GM12878 (cell line): ENCODE measurements at regions not wholly inside any gene's neighbourhood (a gene's known extent, or its start where the extent isn't known, plus 50 kb on each side); places are given as distances from the start of the nearest gene placed in this dataset.

ENCODE experiments used
- ATAC-seq: fragments of 200-7000 bp; cut with Tn5 transposase; 3 replicates; pipeline ENCODE4 v1.9.1; 2020; ENCODE audit warnings: mild to moderate bottlenecking, moderate library complexity
- BruUV-seq: library from RNA; stranded (reverse); fragments of 400-500 nt; replicated peaks from 2 replicates; lab custom pipeline; 2021; lab: Mats Ljungman, UMichigan
- CTCF ChIA-PET: fragments of 300-600 bp; sonication (Branson Sonifier 250); formaldehyde crosslinking; extraction: SDS; loops from one replicate; lab custom pipeline; 2021; ENCODE audit warnings: inconsistent platforms; lab: Yijun Ruan, JAX
- POLR2A ChIA-PET: fragments of 350-600 bp; formaldehyde crosslinking; extraction: SDS; loops from one replicate; lab custom pipeline; 2021; ENCODE audit warnings: inconsistent platforms; lab: Charles Lee
- RAD21 ChIA-PET: fragments of 300-600 bp; sonication (Branson Sonifier 250); formaldehyde crosslinking; loops from one replicate; lab custom pipeline; 2023; ENCODE audit warnings: antibody characterized with exemption; ENCODE audit not compliant: unreplicated experiment; lab: Charles Lee
- SMC1A ChIA-PET: fragments of 300-600 bp; sonication (Branson Sonifier 250); formaldehyde crosslinking; loops from one replicate; lab custom pipeline; 2023; ENCODE audit not compliant: unreplicated experiment, uncharacterized antibody; lab: Charles Lee
- DNase-seq: peaks from one replicate; pipeline ENCODE4 v3.0.0-alpha.2; 2011; ENCODE audit warnings: low read depth, low spot score
- FAIRE-seq: peaks from 3 replicates; lab custom pipeline; 2011; peaks lifted over from hg19 to GRCh38; lab: Jason Lieb, UNC
- H2AFZ ChIP-seq: 2 replicates; pipeline ENCODE4 v1.6.0; 2011; ENCODE audit warnings: low read depth, low read length, control low read depth; ENCODE audit not compliant: control insufficient read depth
- H3K27ac ChIP-seq: 2 replicates; pipeline ENCODE4 v1.5.1; 2011; ENCODE audit warnings: control low read depth; ENCODE audit not compliant: control insufficient read depth, insufficient read depth
- H3K27me3 ChIP-seq, 2 experiments: replicated peaks in 1 of 2; 2 replicates each; pipeline versions ENCODE4 v1.6.0 to v1.6.1; 2011; ENCODE audit warnings: low read length in 1 of 2; ENCODE audit not compliant: control insufficient read depth in 2 of 2, insufficient read depth in 2 of 2
- H3K36me3 ChIP-seq, 2 experiments: 2 replicates each; pipeline ENCODE4 v1.5.1; 2011; ENCODE audit warnings: low read length in 1 of 2; ENCODE audit not compliant: control insufficient read depth in 2 of 2, insufficient read depth in 2 of 2
- H3K4me1 ChIP-seq: 2 replicates; pipeline ENCODE4 v1.6.1; 2011; ENCODE audit warnings: mild to moderate bottlenecking, low read length, moderate library complexity, mixed read lengths; ENCODE audit not compliant: control insufficient read depth, insufficient read depth
- H3K4me2 ChIP-seq: 2 replicates; pipeline ENCODE4 v1.6.0; 2011; ENCODE audit warnings: control low read depth; ENCODE audit not compliant: control insufficient read depth, insufficient read depth
- H3K4me3 ChIP-seq: fragments of 200-600 bp; sonication (generic); 2 replicates; pipeline ENCODE4 v1.5.1; 2016
- H3K79me2 ChIP-seq: 2 replicates; pipeline ENCODE4 v1.6.0; 2011; ENCODE audit warnings: low read length; ENCODE audit not compliant: control insufficient read depth, insufficient read depth
- H3K9ac ChIP-seq: 2 replicates; pipeline ENCODE4 v1.8.0; 2011; ENCODE audit warnings: low read length, control low read depth, mixed read lengths; ENCODE audit not compliant: control insufficient read depth, insufficient read depth
- H3K9me3 ChIP-seq: replicated peaks from 3 replicates; pipeline ENCODE4 v1.5.1; 2011; ENCODE audit warnings: mild to moderate bottlenecking, low read length; ENCODE audit not compliant: control insufficient read depth, insufficient read depth
- H4K20me1 ChIP-seq: 2 replicates; pipeline ENCODE4 v1.6.0; 2011; ENCODE audit not compliant: control insufficient read depth, insufficient read depth
- ATF7 ChIP-seq: fragments of 450-650 bp; IDR thresholded peaks from 2 replicates; pipeline ENCODE4 v1.6.1; 2016; ENCODE audit warnings: low read depth, mild to moderate bottlenecking
- BMI1 ChIP-seq: fragments of 450-650 bp; IDR thresholded peaks from 2 replicates; pipeline ENCODE4 v1.6.1; 2016; ENCODE audit warnings: mild to moderate bottlenecking, moderate library complexity, borderline replicate concordance
- ETV6 ChIP-seq, 2 experiments: fragments of 450-650 bp in 1 of 2; IDR thresholded peaks in 1 of 2; conservative IDR thresholded peaks in 1 of 2; 2 replicates each; pipeline ENCODE4 v1.6.1; 2014; ENCODE audit warnings: antibody characterized with exemption in 1 of 2, borderline replicate concordance in 1 of 2, low read depth in 1 of 2, mild to moderate bottlenecking in 1 of 2, moderate library complexity in 1 of 2
- EZH2 ChIP-seq: IDR thresholded peaks from 2 replicates; pipeline ENCODE4 v1.6.1; 2012; ENCODE audit warnings: low read depth, mild to moderate bottlenecking, control low read depth, inconsistent platforms, low read length, borderline replicate concordance; ENCODE audit not compliant: control insufficient read depth
- FOXM1 ChIP-seq: IDR thresholded peaks from 2 replicates; pipeline ENCODE4 v1.6.1; 2012; ENCODE audit warnings: low read depth, mild to moderate bottlenecking, inconsistent platforms, low read length, moderate library complexity
- HCFC1 ChIP-seq: fragments of 150-350 bp; IDR thresholded peaks from 2 replicates; pipeline ENCODE4 v1.6.1; 2014; ENCODE audit warnings: low read length
- MYC ChIP-seq: IDR thresholded peaks from 2 replicates; pipeline ENCODE4 v1.6.1; 2011; ENCODE audit warnings: mild to moderate bottlenecking, low read length, moderate library complexity, inconsistent platforms; ENCODE audit not compliant: insufficient read depth, insufficient replicate concordance, insufficient read length, severe bottlenecking
- RB1 ChIP-seq: fragments of 450-650 bp; formaldehyde crosslinking; IDR thresholded peaks from 2 replicates; pipeline ENCODE4 v1.6.1; 2017; ENCODE audit warnings: mild to moderate bottlenecking, borderline replicate concordance
- RBBP5 ChIP-seq: fragments of 200-600 bp; sonication (generic); conservative IDR thresholded peaks from 2 replicates; pipeline ENCODE4 v1.6.1; 2016
- SMAD1 ChIP-seq: fragments of 450-650 bp; IDR thresholded peaks from 2 replicates; pipeline ENCODE4 v1.6.1; 2018; ENCODE audit warnings: mild to moderate bottlenecking, low read depth; ENCODE audit not compliant: partially characterized antibody
- SREBF2 ChIP-seq: IDR thresholded peaks from 2 replicates; pipeline ENCODE4 v1.6.1; 2012; ENCODE audit warnings: mild to moderate bottlenecking, low read length
- ZSCAN29 ChIP-seq: fragments of 450-650 bp; IDR thresholded peaks from 2 replicates; pipeline ENCODE4 v1.6.1; 2017; ENCODE audit warnings: mild to moderate bottlenecking, moderate library complexity
- WGBS: methylation state at CpG from one replicate; pipeline ENCODE4 v1.1.6; 2016; ENCODE audit warnings: low lambda C conversion rate; ENCODE audit not compliant: insufficient replicate concordance, insufficient coverage; ENCODE audit errors: missing lambda C conversion rate; 5-methylcytosine and 5-hydroxymethylcytosine counted together
- in situ Hi-C: fragments of 300-500 bp; cut with MboI; formaldehyde crosslinking; loops from 9 replicates; pipeline ENCODE4 v1.14.3; 2018; ENCODE audit warnings: mixed read lengths
- intact Hi-C: fragments of 100-400 bp; cut with micrococcal nuclease; formaldehyde crosslinking; loops from one replicate; pipeline ENCODE4 v1.14.2; 2022; ENCODE audit not compliant: unreplicated experiment
- TF ChIP-seq, protein P1 (sequence below): fragments of 450-650 bp; IDR thresholded peaks from 2 replicates; pipeline ENCODE4 v1.6.1; 2017; ENCODE audit warnings: antibody characterized with exemption, mild to moderate bottlenecking, moderate library complexity
- TF ChIP-seq, protein P2 (sequence below): IDR thresholded peaks from 2 replicates; pipeline ENCODE4 v1.6.1; 2011; ENCODE audit warnings: low read depth, mild to moderate bottlenecking, low read length, moderate library complexity, borderline replicate concordance; ENCODE audit errors: extremely low read depth
- TF ChIP-seq, protein P3 (sequence below): fragments of 450-650 bp; IDR thresholded peaks from 2 replicates; pipeline ENCODE4 v1.6.1; 2017; ENCODE audit warnings: mild to moderate bottlenecking
- TF ChIP-seq, protein P4 (sequence below): fragments of 450-650 bp; formaldehyde crosslinking; IDR thresholded peaks from 2 replicates; pipeline ENCODE4 v1.4.0; 2022; ENCODE audit warnings: mild to moderate bottlenecking, moderate library complexity

DNA sequence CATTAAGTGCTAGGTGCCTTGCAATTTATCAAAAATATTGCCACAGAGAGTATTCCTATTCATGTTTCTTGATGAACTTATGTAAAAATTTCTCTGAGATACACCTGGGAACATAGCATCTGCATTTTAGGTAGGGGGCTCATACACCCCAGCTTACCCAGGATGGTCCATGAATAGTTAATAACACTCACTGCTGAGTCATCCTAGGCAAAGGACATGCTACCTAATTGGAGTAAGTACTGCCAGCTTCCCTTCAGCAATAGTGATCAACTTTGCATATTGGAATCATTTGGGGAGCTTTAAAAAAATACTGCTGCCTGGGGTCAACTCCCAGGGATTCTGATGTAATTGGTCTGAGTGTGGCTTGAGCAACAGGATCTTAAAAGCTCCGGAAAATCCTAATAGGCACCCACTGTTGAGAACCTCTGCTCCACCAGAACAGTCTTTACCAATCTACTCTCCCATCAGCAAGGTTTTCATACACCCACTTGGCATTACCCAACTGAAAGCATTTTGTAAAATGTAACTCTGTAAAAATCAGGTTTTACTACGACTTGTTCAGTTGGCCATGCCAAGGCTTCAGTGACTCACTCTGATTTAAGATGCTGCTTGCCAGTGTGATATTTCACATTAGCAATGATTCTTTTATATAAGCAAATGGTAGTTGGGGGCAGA is 67.2 kb upstream of the FNDC3A start:
- Histone ChIP-seq H3K79me2 (no peaks in the 10 kb centered on the region), H2AFZ (no peak overlapping the region), H3K4me3 (no peak overlapping the region), H3K27me3 (peaks cover 0 to 11% of the 10 kb centered on the region in 2 experiments; a peak in 1 of 4 replicates), H3K4me2 (no peak overlapping the region), H3K36me3 (no peaks in the 10 kb centered on the region), H4K20me1 (no peaks in the 10 kb centered on the region), H3K9me3 (no peaks in the 10 kb centered on the region), H3K9ac (no peak overlapping the region), H3K27ac (no peak overlapping the region), H3K4me1 (no peaks in the 10 kb centered on the region)
- intact Hi-C loops (no loop called here), in situ Hi-C loops (no loop called here)
- BruUV-seq = no TSS peak
- FAIRE-seq (no peak), ATAC-seq (no peak), DNase-seq (no peak)
- POLR2A ChIA-PET = no interaction called here
- CTCF ChIA-PET = no interaction called here
- RAD21 ChIA-PET = no interaction called here
- SMC1A ChIA-PET = interaction anchor here (0.9 to 1.1 kb wide), 3 partner anchors 10 to 86 kb away, joined by 3 to 5 read pairs (median 3); no protein-coding TSS in a partner anchor
- TF ChIP-seq RB1 (no peak), FOXM1 (no peak), EZH2 (no peak), MYC (no peak), ZSCAN29 (no peak), ATF7 (no peak), RBBP5 (no peak), HCFC1 (no peak), SMAD1 (no peak), BMI1 (no peak), ETV6 (conservative IDR thresholded peaks at IDR 0.05 in 1 of 2, IDR thresholded peaks at IDR 0.05 in 1 of 2; ENCODE audit: borderline replicate concordance in 1 of 2, low read depth in 1 of 2) (no peak), SREBF2 (no peak)
- TF ChIP-seq, protein P1, sequence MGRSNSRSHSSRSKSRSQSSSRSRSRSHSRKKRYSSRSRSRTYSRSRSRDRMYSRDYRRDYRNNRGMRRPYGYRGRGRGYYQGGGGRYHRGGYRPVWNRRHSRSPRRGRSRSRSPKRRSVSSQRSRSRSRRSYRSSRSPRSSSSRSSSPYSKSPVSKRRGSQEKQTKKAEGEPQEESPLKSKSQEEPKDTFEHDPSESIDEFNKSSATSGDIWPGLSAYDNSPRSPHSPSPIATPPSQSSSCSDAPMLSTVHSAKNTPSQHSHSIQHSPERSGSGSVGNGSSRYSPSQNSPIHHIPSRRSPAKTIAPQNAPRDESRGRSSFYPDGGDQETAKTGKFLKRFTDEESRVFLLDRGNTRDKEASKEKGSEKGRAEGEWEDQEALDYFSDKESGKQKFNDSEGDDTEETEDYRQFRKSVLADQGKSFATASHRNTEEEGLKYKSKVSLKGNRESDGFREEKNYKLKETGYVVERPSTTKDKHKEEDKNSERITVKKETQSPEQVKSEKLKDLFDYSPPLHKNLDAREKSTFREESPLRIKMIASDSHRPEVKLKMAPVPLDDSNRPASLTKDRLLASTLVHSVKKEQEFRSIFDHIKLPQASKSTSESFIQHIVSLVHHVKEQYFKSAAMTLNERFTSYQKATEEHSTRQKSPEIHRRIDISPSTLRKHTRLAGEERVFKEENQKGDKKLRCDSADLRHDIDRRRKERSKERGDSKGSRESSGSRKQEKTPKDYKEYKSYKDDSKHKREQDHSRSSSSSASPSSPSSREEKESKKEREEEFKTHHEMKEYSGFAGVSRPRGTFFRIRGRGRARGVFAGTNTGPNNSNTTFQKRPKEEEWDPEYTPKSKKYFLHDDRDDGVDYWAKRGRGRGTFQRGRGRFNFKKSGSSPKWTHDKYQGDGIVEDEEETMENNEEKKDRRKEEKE = no peak
- TF ChIP-seq, protein P2, sequence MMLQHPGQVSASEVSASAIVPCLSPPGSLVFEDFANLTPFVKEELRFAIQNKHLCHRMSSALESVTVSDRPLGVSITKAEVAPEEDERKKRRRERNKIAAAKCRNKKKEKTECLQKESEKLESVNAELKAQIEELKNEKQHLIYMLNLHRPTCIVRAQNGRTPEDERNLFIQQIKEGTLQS = no peak
- TF ChIP-seq, protein P3, sequence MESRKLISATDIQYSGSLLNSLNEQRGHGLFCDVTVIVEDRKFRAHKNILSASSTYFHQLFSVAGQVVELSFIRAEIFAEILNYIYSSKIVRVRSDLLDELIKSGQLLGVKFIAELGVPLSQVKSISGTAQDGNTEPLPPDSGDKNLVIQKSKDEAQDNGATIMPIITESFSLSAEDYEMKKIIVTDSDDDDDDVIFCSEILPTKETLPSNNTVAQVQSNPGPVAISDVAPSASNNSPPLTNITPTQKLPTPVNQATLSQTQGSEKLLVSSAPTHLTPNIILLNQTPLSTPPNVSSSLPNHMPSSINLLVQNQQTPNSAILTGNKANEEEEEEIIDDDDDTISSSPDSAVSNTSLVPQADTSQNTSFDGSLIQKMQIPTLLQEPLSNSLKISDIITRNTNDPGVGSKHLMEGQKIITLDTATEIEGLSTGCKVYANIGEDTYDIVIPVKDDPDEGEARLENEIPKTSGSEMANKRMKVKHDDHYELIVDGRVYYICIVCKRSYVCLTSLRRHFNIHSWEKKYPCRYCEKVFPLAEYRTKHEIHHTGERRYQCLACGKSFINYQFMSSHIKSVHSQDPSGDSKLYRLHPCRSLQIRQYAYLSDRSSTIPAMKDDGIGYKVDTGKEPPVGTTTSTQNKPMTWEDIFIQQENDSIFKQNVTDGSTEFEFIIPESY = no peak
- TF ChIP-seq, protein P4, sequence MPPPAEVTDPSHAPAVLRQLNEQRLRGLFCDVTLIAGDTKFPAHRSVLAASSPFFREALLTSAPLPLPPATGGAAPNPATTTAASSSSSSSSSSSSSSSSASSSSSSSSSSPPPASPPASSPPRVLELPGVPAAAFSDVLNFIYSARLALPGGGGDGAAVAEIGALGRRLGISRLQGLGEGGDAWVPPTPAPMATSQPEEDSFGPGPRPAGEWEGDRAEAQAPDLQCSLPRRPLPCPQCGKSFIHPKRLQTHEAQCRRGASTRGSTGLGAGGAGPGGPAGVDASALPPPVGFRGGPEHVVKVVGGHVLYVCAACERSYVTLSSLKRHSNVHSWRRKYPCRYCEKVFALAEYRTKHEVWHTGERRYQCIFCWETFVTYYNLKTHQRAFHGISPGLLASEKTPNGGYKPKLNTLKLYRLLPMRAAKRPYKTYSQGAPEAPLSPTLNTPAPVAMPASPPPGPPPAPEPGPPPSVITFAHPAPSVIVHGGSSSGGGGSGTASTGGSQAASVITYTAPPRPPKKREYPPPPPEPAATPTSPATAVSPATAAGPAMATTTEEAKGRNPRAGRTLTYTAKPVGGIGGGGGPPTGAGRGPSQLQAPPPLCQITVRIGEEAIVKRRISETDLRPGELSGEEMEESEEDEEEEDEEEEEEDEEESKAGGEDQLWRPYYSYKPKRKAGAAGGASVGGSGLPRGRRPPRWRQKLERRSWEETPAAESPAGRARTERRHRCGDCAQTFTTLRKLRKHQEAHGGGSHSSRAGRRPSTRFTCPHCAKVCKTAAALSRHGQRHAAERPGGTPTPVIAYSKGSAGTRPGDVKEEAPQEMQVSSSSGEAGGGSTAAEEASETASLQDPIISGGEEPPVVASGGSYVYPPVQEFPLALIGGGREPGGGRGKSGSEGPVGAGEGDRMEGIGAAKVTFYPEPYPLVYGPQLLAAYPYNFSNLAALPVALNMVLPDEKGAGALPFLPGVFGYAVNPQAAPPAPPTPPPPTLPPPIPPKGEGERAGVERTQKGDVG = no peak
- WGBS = 3% methylated on average over 2 of the region's 2 CpGs
